ENCODE measurements at regions not wholly inside any gene's neighbourhood (a gene's known extent, or its start where the extent isn't known, plus 50 kb on each side); places are given as distances from the start of the nearest gene placed in this dataset.

- no peak overlapping the region for H3K9ac ChIP-seq (ENCODE audit: low read length)
- TF ChIP-seq CTCF (IDR thresholded peaks at IDR 0.05) (no peak), EZH2 (IDR thresholded peaks at IDR 0.05; ENCODE audit: borderline replicate concordance, insufficient read depth, low read depth, low read length, poor library complexity, severe bottlenecking) (no peak)
- ChIA-PET POLR2A (no interaction called here), CTCF (no interaction called here)
- Mint-ChIP-seq H3K27me3 (peaks cover 23% of the 10 kb centered on the region), H3K4me3 (no peak overlapping the region), H3K4me1 (no peaks in the 10 kb centered on the region), H3K9me3 (ENCODE audit: insufficient read depth) (no peaks in the 10 kb centered on the region), H3K27ac (no peak overlapping the region)
- no peaks in the 10 kb centered on the region for H3K4me1 ChIP-seq (ENCODE audit: control insufficient read depth in 2 of 2, insufficient read depth in 2 of 2, low read length in 2 of 2)
- intact Hi-C loops (cut with micrococcal nuclease) = no loop called here
- no peak overlapping the region for H3K4me2 ChIP-seq (replicated peaks; ENCODE audit: low read depth, low read length, poor library complexity, severe bottlenecking)
- DNase-seq (no peak), ATAC-seq (ENCODE audit: low read depth) (no peak)
- no peak overlapping the region for H3K4me3 ChIP-seq (ENCODE audit: control extremely low read depth in 1 of 5, extremely low read depth in 1 of 5, insufficient read depth in 1 of 5, low read depth in 2 of 5, low read length in 4 of 5)
- H3K27ac ChIP-seq (ENCODE audit: low read length in 2 of 2) = no peak overlapping the region
- peaks cover 0 to 8% (median under 1%) of the 10 kb centered on the region in 4 experiments for H3K27me3 ChIP-seq (replicated peaks in 1 of 4; ENCODE audit: control extremely low read depth in 1 of 4, control insufficient read depth in 3 of 4, insufficient read depth in 4 of 4, low read length in 3 of 4)
- H4K20me1 ChIP-seq (ENCODE audit: control insufficient read depth, insufficient read depth, low read length, poor library complexity, severe bottlenecking) = no peaks in the 10 kb centered on the region
- H3K36me3 ChIP-seq (replicated peaks in 1 of 2; ENCODE audit: control extremely low read depth in 1 of 2, control insufficient read depth in 1 of 2, extremely low read depth in 1 of 2, insufficient read depth in 2 of 2, low read length in 1 of 2) = no peaks in the 10 kb centered on the region
- no peaks in the 10 kb centered on the region for H3K79me2 ChIP-seq (ENCODE audit: control insufficient read depth, insufficient read depth, low read length)
- WGBS (ENCODE audit: insufficient coverage) = 57% methylated on average over 1 of the region's 1 CpG
- H3K9me3 ChIP-seq (ENCODE audit: control extremely low read depth in 1 of 3, control insufficient read depth in 2 of 3, insufficient read depth in 1 of 3, low read length in 2 of 3) = peaks cover 0 to 1% (median 0%) of the 10 kb centered on the region in 3 donors
- no peak overlapping the region for H2AFZ ChIP-seq (ENCODE audit: insufficient read depth, low read depth, low read length, poor library complexity, severe bottlenecking)
These were observed 135.3 kb downstream of the RPL22L1 start for GRCh38 chr3:170734735-170735065.

- DNase-seq (no peak), ATAC-seq (ENCODE audit: low read depth) (no peak)
- no peaks in the 10 kb centered on the region for H3K4me1 ChIP-seq (ENCODE audit: control insufficient read depth in 2 of 2, insufficient read depth in 2 of 2, low read length in 2 of 2)
- no peak overlapping the region for H3K27ac ChIP-seq (ENCODE audit: low read length in 2 of 2)
- no peak overlapping the region for H3K4me3 ChIP-seq (ENCODE audit: control extremely low read depth in 1 of 5, extremely low read depth in 1 of 5, insufficient read depth in 1 of 5, low read depth in 2 of 5, low read length in 4 of 5)
- no peaks in the 10 kb centered on the region for H4K20me1 ChIP-seq (ENCODE audit: control insufficient read depth, insufficient read depth, low read length, poor library complexity, severe bottlenecking)
- H3K4me2 ChIP-seq (replicated peaks; ENCODE audit: low read depth, low read length, poor library complexity, severe bottlenecking) = no peak overlapping the region
- H2AFZ ChIP-seq (ENCODE audit: insufficient read depth, low read depth, low read length, poor library complexity, severe bottlenecking) = no peak overlapping the region
- no peaks in the 10 kb centered on the region for H3K79me2 ChIP-seq (ENCODE audit: control insufficient read depth, insufficient read depth, low read length)
- 46% methylated on average over 3 of the region's 7 CpGs for WGBS (ENCODE audit: insufficient coverage)
- intact Hi-C loops (cut with micrococcal nuclease) = no loop called here
- peaks cover 0 to 1% (median 0%) of the 10 kb centered on the region in 3 donors for H3K9me3 ChIP-seq (ENCODE audit: control extremely low read depth in 1 of 3, control insufficient read depth in 2 of 3, insufficient read depth in 1 of 3, low read length in 2 of 3)
- no peaks in the 10 kb centered on the region for H3K36me3 ChIP-seq (replicated peaks in 1 of 2; ENCODE audit: control extremely low read depth in 1 of 2, control insufficient read depth in 1 of 2, extremely low read depth in 1 of 2, insufficient read depth in 2 of 2, low read length in 1 of 2)
- ChIA-PET POLR2A (no interaction called here), CTCF (no interaction called here)
- Mint-ChIP-seq H3K9me3 (ENCODE audit: insufficient read depth) (no peaks in the 10 kb centered on the region), H3K27me3 (peaks cover 21% of the 10 kb centered on the region), H3K27ac (no peak overlapping the region), H3K4me3 (no peak overlapping the region), H3K4me1 (no peaks in the 10 kb centered on the region)
- TF ChIP-seq EZH2 (IDR thresholded peaks at IDR 0.05; ENCODE audit: borderline replicate concordance, insufficient read depth, low read depth, low read length, poor library complexity, severe bottlenecking) (no peak), CTCF (IDR thresholded peaks at IDR 0.05) (no peak)
- no peak overlapping the region for H3K9ac ChIP-seq (ENCODE audit: low read length)
- peaks cover 0 to 8% (median 0%) of the 10 kb centered on the region in 4 experiments for H3K27me3 ChIP-seq (replicated peaks in 1 of 4; ENCODE audit: control extremely low read depth in 1 of 4, control insufficient read depth in 3 of 4, insufficient read depth in 4 of 4, low read length in 3 of 4)
These were observed 135.8 kb downstream of the RPL22L1 start for GRCh38 chr3:170734043-170734734.
